ENCODE measurements at regions not wholly inside any gene's neighbourhood (a gene's known extent, or its start where the extent isn't known, plus 50 kb on each side); places are given as distances from the start of the nearest gene placed in this dataset.

GRCh38 chr3:72636969-72637597 is 211.2 kb downstream of the SHQ1 start:
- Histone ChIP-seq H3K4me1 (ENCODE audit: control insufficient read depth in 1 of 2, insufficient read depth in 2 of 2, low read length in 2 of 2) (no peaks in the 10 kb centered on the region), H3K9me3 (ENCODE audit: control insufficient read depth in 1 of 2, low read length in 2 of 2) (no peaks in the 10 kb centered on the region), H3K27ac (ENCODE audit: low read length) (no peak overlapping the region), H3K36me3 (ENCODE audit: control insufficient read depth in 1 of 2, insufficient read depth in 2 of 2, low read length in 2 of 2) (no peaks in the 10 kb centered on the region), H3K4me3 (ENCODE audit: low read depth in 1 of 2, low read length in 2 of 2) (no peak overlapping the region), H3K27me3 (ENCODE audit: low read depth, low read length) (no peaks in the 10 kb centered on the region)

DNA sequence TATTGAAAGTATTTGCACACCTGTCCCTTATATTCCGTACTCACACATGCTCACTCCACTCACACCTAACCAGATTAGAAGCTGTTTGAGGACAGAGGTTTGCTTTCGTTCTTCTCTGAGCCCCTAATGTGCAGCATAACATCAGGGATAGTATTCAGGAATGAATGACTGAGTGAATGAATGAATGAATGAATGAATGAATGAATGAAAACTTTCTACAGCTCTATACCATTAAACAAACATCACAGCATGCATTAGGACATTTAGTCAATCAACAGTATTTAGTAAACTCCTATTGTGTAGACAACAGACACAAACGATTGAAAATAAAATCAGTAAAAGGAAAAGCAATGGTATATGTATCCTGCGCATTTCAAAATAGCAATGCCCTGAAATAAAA is 212.7 kb downstream of the SHQ1 start:
- Histone ChIP-seq H3K27ac (ENCODE audit: low read length) (no peak overlapping the region), H3K9me3 (ENCODE audit: control insufficient read depth in 1 of 2, low read length in 2 of 2) (no peaks in the 10 kb centered on the region), H3K27me3 (ENCODE audit: low read depth, low read length) (no peaks in the 10 kb centered on the region), H3K4me1 (ENCODE audit: control insufficient read depth in 1 of 2, insufficient read depth in 2 of 2, low read length in 2 of 2) (no peaks in the 10 kb centered on the region), H3K4me3 (ENCODE audit: low read depth in 1 of 2, low read length in 2 of 2) (no peak overlapping the region), H3K36me3 (ENCODE audit: control insufficient read depth in 1 of 2, insufficient read depth in 2 of 2, low read length in 2 of 2) (no peaks in the 10 kb centered on the region)

DNA sequence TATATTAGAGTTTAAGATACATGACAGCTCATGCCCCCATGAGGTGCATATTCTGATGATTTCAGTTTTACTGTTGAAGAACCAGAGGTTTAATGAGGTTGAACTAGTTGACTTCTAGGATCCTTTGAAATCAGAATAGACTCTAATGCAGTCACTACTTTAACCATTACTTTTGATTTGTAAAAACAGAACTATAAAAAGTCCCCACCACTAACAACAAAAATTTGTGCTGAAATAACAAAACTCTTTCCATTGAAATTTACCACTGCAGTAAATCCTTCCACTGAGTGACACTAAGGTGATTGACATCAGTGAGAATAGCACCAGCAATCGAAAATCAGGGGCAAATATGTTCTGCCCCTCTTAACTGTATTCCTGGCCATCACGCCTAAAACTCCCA is 214.1 kb downstream of the SHQ1 start:
- Histone ChIP-seq H3K27me3 (ENCODE audit: low read depth, low read length) (no peaks in the 10 kb centered on the region), H3K36me3 (ENCODE audit: control insufficient read depth in 1 of 2, insufficient read depth in 2 of 2, low read length in 2 of 2) (no peaks in the 10 kb centered on the region), H3K27ac (ENCODE audit: low read length) (no peak overlapping the region), H3K4me3 (ENCODE audit: low read depth in 1 of 2, low read length in 2 of 2) (no peak overlapping the region), H3K4me1 (ENCODE audit: control insufficient read depth in 1 of 2, insufficient read depth in 2 of 2, low read length in 2 of 2) (no peaks in the 10 kb centered on the region), H3K9me3 (ENCODE audit: control insufficient read depth in 1 of 2, low read length in 2 of 2) (no peaks in the 10 kb centered on the region)

- no peak overlapping the region for H3K4me3 ChIP-seq (ENCODE audit: low read depth in 1 of 2, low read length in 2 of 2)
- no peak overlapping the region for H3K27ac ChIP-seq (ENCODE audit: low read length)
- H3K36me3 ChIP-seq (ENCODE audit: control insufficient read depth in 1 of 2, insufficient read depth in 2 of 2, low read length in 2 of 2) = no peaks in the 10 kb centered on the region
- no peaks in the 10 kb centered on the region for H3K9me3 ChIP-seq (ENCODE audit: control insufficient read depth in 1 of 2, low read length in 2 of 2)
- H3K27me3 ChIP-seq (ENCODE audit: low read depth, low read length) = no peaks in the 10 kb centered on the region
- no peaks in the 10 kb centered on the region for H3K4me1 ChIP-seq (ENCODE audit: control insufficient read depth in 1 of 2, insufficient read depth in 2 of 2, low read length in 2 of 2)
These were observed 214.7 kb downstream of the SHQ1 start for GRCh38 chr3:72633534-72633933.

DNA sequence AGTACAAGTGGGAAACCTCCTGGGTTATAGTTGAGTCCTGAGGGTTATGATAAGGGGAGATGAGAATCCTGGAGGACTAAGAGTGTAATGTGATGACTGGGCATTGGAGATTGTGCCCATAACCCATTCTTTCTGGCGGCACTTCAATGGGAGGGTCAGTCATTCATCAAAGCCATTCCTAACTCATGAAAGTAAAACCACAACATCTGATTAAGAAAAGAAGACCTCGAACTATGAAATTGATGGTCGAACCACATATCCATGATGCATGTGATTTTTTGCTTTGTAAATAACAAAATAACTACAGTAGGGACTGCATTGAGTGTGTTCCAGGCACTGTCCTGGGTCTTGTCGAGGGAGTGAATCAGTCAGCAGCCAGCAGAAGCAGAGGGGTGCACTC is 215.1 kb downstream of the SHQ1 start:
- Histone ChIP-seq H3K27me3 (ENCODE audit: low read depth, low read length) (no peaks in the 10 kb centered on the region), H3K9me3 (ENCODE audit: control insufficient read depth in 1 of 2, low read length in 2 of 2) (no peaks in the 10 kb centered on the region), H3K27ac (ENCODE audit: low read length) (no peak overlapping the region), H3K36me3 (ENCODE audit: control insufficient read depth in 1 of 2, insufficient read depth in 2 of 2, low read length in 2 of 2) (no peaks in the 10 kb centered on the region), H3K4me3 (ENCODE audit: low read depth in 1 of 2, low read length in 2 of 2) (no peak overlapping the region), H3K4me1 (ENCODE audit: control insufficient read depth in 1 of 2, insufficient read depth in 2 of 2, low read length in 2 of 2) (no peaks in the 10 kb centered on the region)

GRCh38 chr3:72632129-72632528 is 216.1 kb downstream of the SHQ1 start:
- no peaks in the 10 kb centered on the region for H3K27me3 ChIP-seq (ENCODE audit: low read depth, low read length)

GRCh38 chr3:72630969-72631344 is 217.3 kb downstream of the SHQ1 start:
- no peaks in the 10 kb centered on the region for H3K27me3 ChIP-seq (ENCODE audit: low read depth, low read length)
- H3K36me3 ChIP-seq (ENCODE audit: control insufficient read depth in 1 of 2, insufficient read depth in 2 of 2, low read length in 2 of 2) = no peaks in the 10 kb centered on the region
- H3K4me3 ChIP-seq (ENCODE audit: low read depth in 1 of 2, low read length in 2 of 2) = no peak overlapping the region
- no peaks in the 10 kb centered on the region for H3K9me3 ChIP-seq (ENCODE audit: control insufficient read depth in 1 of 2, low read length in 2 of 2)
- no peak overlapping the region for H3K27ac ChIP-seq (ENCODE audit: low read length)
- no peaks in the 10 kb centered on the region for H3K4me1 ChIP-seq (ENCODE audit: control insufficient read depth in 1 of 2, insufficient read depth in 2 of 2, low read length in 2 of 2)

More at GRCh38 chr3:72632129-72632528, 216.1 kb downstream of the SHQ1 start:
- H3K4me1 ChIP-seq (ENCODE audit: control insufficient read depth in 1 of 2, insufficient read depth in 2 of 2, low read length in 2 of 2) = no peaks in the 10 kb centered on the region
- no peaks in the 10 kb centered on the region for H3K9me3 ChIP-seq (ENCODE audit: control insufficient read depth in 1 of 2, low read length in 2 of 2)
- H3K27ac ChIP-seq (ENCODE audit: low read length) = no peak overlapping the region
- H3K36me3 ChIP-seq (ENCODE audit: control insufficient read depth in 1 of 2, insufficient read depth in 2 of 2, low read length in 2 of 2) = no peaks in the 10 kb centered on the region
- H3K4me3 ChIP-seq (ENCODE audit: low read depth in 1 of 2, low read length in 2 of 2) = no peak overlapping the region

DNA sequence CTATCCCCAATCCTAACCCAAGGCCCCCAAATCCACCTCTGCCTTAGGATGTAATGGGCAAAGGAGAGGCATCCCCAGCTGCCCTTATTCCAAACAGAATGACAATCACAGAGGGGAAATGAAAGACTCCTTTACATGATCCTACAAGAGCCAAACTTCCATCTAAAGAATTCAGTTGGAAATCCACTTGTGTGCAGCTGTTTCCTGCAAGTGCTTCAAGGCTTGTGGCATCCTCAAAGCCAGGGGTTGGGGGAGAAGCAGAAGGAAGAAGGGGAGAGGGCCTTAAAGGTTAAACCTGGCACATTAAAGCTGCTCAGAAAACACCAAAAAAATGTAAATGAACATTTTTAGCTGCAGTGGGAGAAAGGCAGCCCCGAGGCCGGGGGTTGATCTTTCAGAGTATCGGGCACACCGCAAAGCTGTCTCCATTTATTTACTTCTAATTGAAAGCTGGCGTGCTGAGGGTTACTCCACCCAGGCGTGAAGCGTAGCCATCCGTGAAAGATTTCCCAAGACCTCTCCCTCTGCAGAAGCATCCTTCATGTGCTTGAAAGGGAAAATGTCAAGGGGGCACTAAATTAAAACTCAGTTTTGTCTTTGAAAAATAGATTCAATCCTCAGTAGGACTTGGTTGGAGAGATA is 217.8 kb downstream of the SHQ1 start:
- no peaks in the 10 kb centered on the region for H3K9me3 ChIP-seq (ENCODE audit: control insufficient read depth in 1 of 2, low read length in 2 of 2)
- H3K36me3 ChIP-seq (ENCODE audit: control insufficient read depth in 1 of 2, insufficient read depth in 2 of 2, low read length in 2 of 2) = no peaks in the 10 kb centered on the region
- no peaks in the 10 kb centered on the region for H3K4me1 ChIP-seq (ENCODE audit: control insufficient read depth in 1 of 2, insufficient read depth in 2 of 2, low read length in 2 of 2)
- H3K4me3 ChIP-seq (ENCODE audit: low read depth in 1 of 2, low read length in 2 of 2) = no peak overlapping the region
- H3K27me3 ChIP-seq (ENCODE audit: low read depth, low read length) = no peaks in the 10 kb centered on the region
- no peak overlapping the region for H3K27ac ChIP-seq (ENCODE audit: low read length)

DNA sequence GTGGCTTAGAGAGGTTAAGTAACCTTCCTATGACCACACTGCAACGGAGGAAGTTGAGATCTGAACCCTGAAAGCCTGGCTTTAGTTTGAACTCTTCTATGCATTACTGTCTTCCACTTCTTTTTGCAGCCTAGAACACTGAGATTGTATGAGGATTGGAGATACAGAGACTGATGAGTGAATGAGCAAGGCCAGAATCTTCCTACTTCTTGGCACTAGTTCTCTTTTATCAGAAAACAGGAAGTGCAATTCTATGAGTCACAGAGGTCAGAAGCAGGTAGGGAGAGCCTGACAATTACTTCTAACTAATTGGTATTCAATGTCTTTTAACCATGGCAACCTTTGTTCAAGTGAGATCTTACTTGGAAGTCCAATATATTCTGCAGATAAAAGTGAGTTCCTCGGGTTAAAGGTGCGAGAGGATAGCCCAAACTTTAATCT is 219.0 kb downstream of the SHQ1 start:
- Histone ChIP-seq H3K36me3 (ENCODE audit: control insufficient read depth in 1 of 2, insufficient read depth in 2 of 2, low read length in 2 of 2) (no peaks in the 10 kb centered on the region), H3K27me3 (ENCODE audit: low read depth, low read length) (no peaks in the 10 kb centered on the region), H3K4me1 (ENCODE audit: control insufficient read depth in 1 of 2, insufficient read depth in 2 of 2, low read length in 2 of 2) (no peaks in the 10 kb centered on the region), H3K9me3 (ENCODE audit: control insufficient read depth in 1 of 2, low read length in 2 of 2) (no peaks in the 10 kb centered on the region), H3K4me3 (ENCODE audit: low read depth in 1 of 2, low read length in 2 of 2) (no peak overlapping the region), H3K27ac (ENCODE audit: low read length) (no peak overlapping the region)

DNA sequence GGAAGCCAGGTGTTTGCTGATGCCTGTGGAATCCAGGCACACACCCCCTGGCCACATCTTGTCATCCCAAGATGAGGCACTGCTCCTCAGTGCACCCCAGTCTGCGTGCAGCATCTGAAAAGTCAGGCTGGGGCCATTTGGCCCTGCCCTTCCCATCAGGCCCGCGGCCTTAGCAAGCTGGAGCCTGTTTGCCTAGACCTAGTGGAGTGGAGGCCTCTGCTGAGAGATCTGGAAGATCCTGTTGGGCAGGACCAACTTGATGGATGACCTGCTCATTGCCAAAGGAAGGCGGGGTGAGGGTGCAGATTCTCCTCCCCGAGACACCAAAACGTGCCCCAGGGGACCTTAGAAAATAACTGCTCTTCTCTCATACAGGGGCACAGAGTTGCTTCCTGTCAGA is 220.2 kb downstream of the SHQ1 start:
- no peak overlapping the region for H3K4me3 ChIP-seq (ENCODE audit: low read depth in 1 of 2, low read length in 2 of 2)
- H3K27ac ChIP-seq (ENCODE audit: low read length) = no peak overlapping the region
- no peaks in the 10 kb centered on the region for H3K36me3 ChIP-seq (ENCODE audit: control insufficient read depth in 1 of 2, insufficient read depth in 2 of 2, low read length in 2 of 2)
- no peaks in the 10 kb centered on the region for H3K9me3 ChIP-seq (ENCODE audit: control insufficient read depth in 1 of 2, low read length in 2 of 2)
- no peaks in the 10 kb centered on the region for H3K4me1 ChIP-seq (ENCODE audit: control insufficient read depth in 1 of 2, insufficient read depth in 2 of 2, low read length in 2 of 2)
- no peaks in the 10 kb centered on the region for H3K27me3 ChIP-seq (ENCODE audit: low read depth, low read length)

DNA sequence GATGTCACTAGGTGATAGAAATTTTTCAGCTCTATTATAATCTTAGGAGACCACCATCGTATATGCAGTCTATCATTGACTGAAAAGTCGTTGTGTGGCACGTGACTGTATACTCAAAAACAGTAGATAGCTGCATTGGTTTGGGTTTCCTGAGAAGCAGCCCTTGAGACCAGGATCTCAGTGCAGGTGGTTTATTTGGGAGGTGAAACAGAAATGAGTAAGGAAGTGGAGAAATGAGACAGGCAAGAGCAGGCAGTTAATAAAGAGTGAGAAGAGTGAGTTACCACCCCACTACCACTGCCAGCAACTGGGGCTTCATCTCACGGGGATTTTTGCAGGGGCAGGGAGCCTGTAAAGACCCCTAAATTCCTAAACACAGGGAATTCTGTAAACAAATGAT is 221.0 kb downstream of the SHQ1 start:
- Histone ChIP-seq H3K27ac (ENCODE audit: low read length) (no peak overlapping the region), H3K9me3 (ENCODE audit: control insufficient read depth in 1 of 2, low read length in 2 of 2) (no peaks in the 10 kb centered on the region), H3K36me3 (ENCODE audit: control insufficient read depth in 1 of 2, insufficient read depth in 2 of 2, low read length in 2 of 2) (no peaks in the 10 kb centered on the region), H3K27me3 (ENCODE audit: low read depth, low read length) (no peaks in the 10 kb centered on the region), H3K4me3 (ENCODE audit: low read depth in 1 of 2, low read length in 2 of 2) (no peak overlapping the region), H3K4me1 (ENCODE audit: control insufficient read depth in 1 of 2, insufficient read depth in 2 of 2, low read length in 2 of 2) (no peaks in the 10 kb centered on the region)
